ENCODE measurements at regions not wholly inside any gene's neighbourhood (a gene's known extent, or its start where the extent isn't known, plus 50 kb on each side); places are given as distances from the start of the nearest gene placed in this dataset.
"Not testable (repeated sequence)": the region's sequence is repeated elsewhere in the genome, so short reads cannot be mapped to it uniquely, and the experiment has no call there.

GRCh38 chrX:44785652-44786051 lies 58.2 kb upstream of the DUSP21 start:
- peak; percentile 78 for DNase-seq (ENCODE audit: low read depth)

GRCh38 chrX:44784241-44784640 lies 59.6 kb upstream of the DUSP21 start:
- DNase-seq (ENCODE audit: low read depth) = no peak

GRCh38 chrX:44778254-44778653 lies 65.6 kb upstream of the DUSP21 start:
- no peak for DNase-seq (ENCODE audit: low read depth)

GRCh38 chrX:44775726-44776125 lies 68.1 kb upstream of the DUSP21 start:
- DNase-seq (ENCODE audit: low read depth) = no peak

- not testable (repeated sequence) for DNase-seq (ENCODE audit: low read depth)
Measured at GRCh38 chrX:44774066-44774465, 69.8 kb upstream of the DUSP21 start.

- DNase-seq (ENCODE audit: low read depth) = no peak
Measured at GRCh38 chrX:44770121-44770520, 73.7 kb upstream of the DUSP21 start.

- DNase-seq (ENCODE audit: low read depth) = no peak
Measured at GRCh38 chrX:44767308-44767707, 76.5 kb upstream of the DUSP21 start.

GRCh38 chrX:44765556-44765955 lies 78.3 kb upstream of the DUSP21 start:
- no peak for DNase-seq (ENCODE audit: low read depth)

GRCh38 chrX:44747969-44748368 lies 95.9 kb upstream of the DUSP21 start:
- peak; percentile 30 for DNase-seq (ENCODE audit: low read depth)

GRCh38 chrX:44747317-44747716 lies 96.5 kb upstream of the DUSP21 start:
- DNase-seq (ENCODE audit: low read depth) = no peak

GRCh38 chrX:44744799-44745198 lies 99.0 kb upstream of the DUSP21 start:
- no peak for DNase-seq (ENCODE audit: low read depth)

- DNase-seq (ENCODE audit: low read depth) = no peak
Measured at GRCh38 chrX:44742480-44743155, 101.2 kb upstream of the DUSP21 start.

- DNase-seq (ENCODE audit: low read depth) = not testable (repeated sequence)
Measured at GRCh38 chrX:44741859-44742258, 102.0 kb upstream of the DUSP21 start.

GRCh38 chrX:44741458-44741857 lies 102.4 kb upstream of the DUSP21 start:
- DNase-seq (ENCODE audit: low read depth) = not testable (repeated sequence)

- DNase-seq (ENCODE audit: low read depth) = no peak
Measured at GRCh38 chrX:44735498-44735897, 108.3 kb upstream of the DUSP21 start.

- no peak for DNase-seq (ENCODE audit: low read depth)
Measured at GRCh38 chrX:44733931-44734330, 109.9 kb upstream of the DUSP21 start.

- DNase-seq (ENCODE audit: low read depth) = no peak
Measured at GRCh38 chrX:44731160-44731559, 112.7 kb upstream of the DUSP21 start.

- no peak for DNase-seq (ENCODE audit: low read depth)
Measured at GRCh38 chrX:44723426-44723825, 120.4 kb upstream of the DUSP21 start.

GRCh38 chrX:44708470-44708869 lies 135.4 kb upstream of the DUSP21 start:
- DNase-seq (ENCODE audit: low read depth) = no peak

GRCh38 chrX:44705817-44706551 lies 137.8 kb upstream of the DUSP21 start:
- no peak for DNase-seq (ENCODE audit: low read depth)

GRCh38 chrX:44698357-44698756 lies 145.5 kb upstream of the DUSP21 start:
- DNase-seq (ENCODE audit: low read depth) = no peak

GRCh38 chrX:44693255-44693654 lies 150.6 kb upstream of the DUSP21 start:
- DNase-seq (ENCODE audit: low read depth) = no peak

GRCh38 chrX:44690129-44690528 lies 147.5 kb upstream of the FUNDC1 start:
- no peak for DNase-seq (ENCODE audit: low read depth)
